Loucy (cell line): ENCODE measurements at regions not wholly inside any gene's neighbourhood (a gene's known extent, or its start where the extent isn't known, plus 50 kb on each side); places are given as distances from the start of the nearest gene placed in this dataset.

Source experiments
- EZH2phosphoT487 ChIP-seq: fragments of 200-600 bp; IDR thresholded peaks from 2 replicates; pipeline ENCODE4 v1.6.1; 2018; ENCODE audit warnings: antibody characterized with exemption, mild to moderate bottlenecking, moderate library complexity, borderline replicate concordance
- TF ChIP-seq, protein P1 (sequence below): fragments of 200-600 bp; sonication (generic); conservative IDR thresholded peaks from 2 replicates; pipeline ENCODE4 v1.5.1; 2014; ENCODE audit warnings: mild to moderate bottlenecking, antibody characterized with exemption, low read length

DNA sequence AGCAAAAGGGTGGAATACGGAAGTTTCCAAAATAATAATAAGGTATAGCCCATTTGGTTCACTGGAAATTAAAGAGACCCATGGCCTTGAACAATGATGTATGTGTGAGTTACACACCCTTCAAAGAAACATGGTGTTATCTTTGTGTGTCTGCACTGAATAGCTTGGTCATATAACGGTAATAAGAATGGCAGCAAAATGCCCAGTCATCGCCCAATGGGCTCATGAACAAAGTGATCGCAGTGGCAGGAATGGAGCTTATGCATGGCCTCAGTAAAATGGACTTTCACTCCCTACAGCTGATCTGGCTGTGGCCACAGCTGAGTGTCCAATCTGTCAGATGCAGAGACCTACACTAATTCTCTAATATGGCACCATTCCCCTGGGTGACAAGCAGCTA lies 201.3 kb downstream of the RPIA start:
- TF ChIP-seq, protein P1, sequence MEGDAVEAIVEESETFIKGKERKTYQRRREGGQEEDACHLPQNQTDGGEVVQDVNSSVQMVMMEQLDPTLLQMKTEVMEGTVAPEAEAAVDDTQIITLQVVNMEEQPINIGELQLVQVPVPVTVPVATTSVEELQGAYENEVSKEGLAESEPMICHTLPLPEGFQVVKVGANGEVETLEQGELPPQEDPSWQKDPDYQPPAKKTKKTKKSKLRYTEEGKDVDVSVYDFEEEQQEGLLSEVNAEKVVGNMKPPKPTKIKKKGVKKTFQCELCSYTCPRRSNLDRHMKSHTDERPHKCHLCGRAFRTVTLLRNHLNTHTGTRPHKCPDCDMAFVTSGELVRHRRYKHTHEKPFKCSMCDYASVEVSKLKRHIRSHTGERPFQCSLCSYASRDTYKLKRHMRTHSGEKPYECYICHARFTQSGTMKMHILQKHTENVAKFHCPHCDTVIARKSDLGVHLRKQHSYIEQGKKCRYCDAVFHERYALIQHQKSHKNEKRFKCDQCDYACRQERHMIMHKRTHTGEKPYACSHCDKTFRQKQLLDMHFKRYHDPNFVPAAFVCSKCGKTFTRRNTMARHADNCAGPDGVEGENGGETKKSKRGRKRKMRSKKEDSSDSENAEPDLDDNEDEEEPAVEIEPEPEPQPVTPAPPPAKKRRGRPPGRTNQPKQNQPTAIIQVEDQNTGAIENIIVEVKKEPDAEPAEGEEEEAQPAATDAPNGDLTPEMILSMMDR: no peak
- TF ChIP-seq EZH2phosphoT487: no peak
